ENCODE measurements at regions not wholly inside any gene's neighbourhood (a gene's known extent, or its start where the extent isn't known, plus 50 kb on each side); places are given as distances from the start of the nearest gene placed in this dataset.

- TF ChIP-seq SALL2 (tag by site-specific recombination; IDR thresholded peaks at IDR 0.05; ENCODE audit: borderline replicate concordance) (no peak), ZBTB49 (tag by site-specific recombination; IDR thresholded peaks at IDR 0.05; ENCODE audit: low read depth) (no peak)
Measured at GRCh38 chr7:88363869-88364268, 57.2 kb upstream of the STEAP4 start (continued).

- no peaks in the 10 kb centered on the region for H3K4me1 ChIP-seq (ENCODE audit: control insufficient read depth, insufficient read depth, low read length)
- ChIA-PET POLR2A (no interaction called here), CTCF (no interaction called here)
- TF ChIP-seq, protein P1, sequence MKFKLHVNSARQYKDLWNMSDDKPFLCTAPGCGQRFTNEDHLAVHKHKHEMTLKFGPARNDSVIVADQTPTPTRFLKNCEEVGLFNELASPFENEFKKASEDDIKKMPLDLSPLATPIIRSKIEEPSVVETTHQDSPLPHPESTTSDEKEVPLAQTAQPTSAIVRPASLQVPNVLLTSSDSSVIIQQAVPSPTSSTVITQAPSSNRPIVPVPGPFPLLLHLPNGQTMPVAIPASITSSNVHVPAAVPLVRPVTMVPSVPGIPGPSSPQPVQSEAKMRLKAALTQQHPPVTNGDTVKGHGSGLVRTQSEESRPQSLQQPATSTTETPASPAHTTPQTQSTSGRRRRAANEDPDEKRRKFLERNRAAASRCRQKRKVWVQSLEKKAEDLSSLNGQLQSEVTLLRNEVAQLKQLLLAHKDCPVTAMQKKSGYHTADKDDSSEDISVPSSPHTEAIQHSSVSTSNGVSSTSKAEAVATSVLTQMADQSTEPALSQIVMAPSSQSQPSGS (tag by site-specific recombination; IDR thresholded peaks at IDR 0.05; ENCODE audit: low read depth): no peak
- TF ChIP-seq SP2 (tag by site-specific recombination; IDR thresholded peaks at IDR 0.05) (no peak), GLI2 (tag by site-specific recombination; IDR thresholded peaks at IDR 0.05; ENCODE audit: borderline replicate concordance, low read depth) (no peak), KLF9 (tag by site-specific recombination; IDR thresholded peaks at IDR 0.05; ENCODE audit: low read depth) (no peak), ZNF23 (tag by site-specific recombination; IDR thresholded peaks at IDR 0.05; ENCODE audit: borderline replicate concordance) (no peak), ZBTB11 (tag by site-specific recombination; conservative IDR thresholded peaks at IDR 0.05; ENCODE audit: low read depth) (no peak), ZBTB49 (tag by site-specific recombination; IDR thresholded peaks at IDR 0.05; ENCODE audit: low read depth) (no peak), ZFP37 (tag by site-specific recombination; IDR thresholded peaks at IDR 0.05) (no peak), KLF1 (tag by site-specific recombination; IDR thresholded peaks at IDR 0.05) (no peak), ZNF335 (tag by site-specific recombination; conservative IDR thresholded peaks at IDR 0.05) (no peak), ZNF624 (tag by site-specific recombination; IDR thresholded peaks at IDR 0.05) (no peak), ZNF514 (tag by site-specific recombination; IDR thresholded peaks at IDR 0.05) (no peak), SP3 (tag by site-specific recombination; IDR thresholded peaks at IDR 0.05) (no peak), ZNF155 (tag by site-specific recombination; IDR thresholded peaks at IDR 0.05) (no peak), ZNF292 (tag by site-specific recombination; IDR thresholded peaks at IDR 0.05; ENCODE audit: borderline replicate concordance, low read depth) (no peak)
- TF ChIP-seq, protein P2, sequence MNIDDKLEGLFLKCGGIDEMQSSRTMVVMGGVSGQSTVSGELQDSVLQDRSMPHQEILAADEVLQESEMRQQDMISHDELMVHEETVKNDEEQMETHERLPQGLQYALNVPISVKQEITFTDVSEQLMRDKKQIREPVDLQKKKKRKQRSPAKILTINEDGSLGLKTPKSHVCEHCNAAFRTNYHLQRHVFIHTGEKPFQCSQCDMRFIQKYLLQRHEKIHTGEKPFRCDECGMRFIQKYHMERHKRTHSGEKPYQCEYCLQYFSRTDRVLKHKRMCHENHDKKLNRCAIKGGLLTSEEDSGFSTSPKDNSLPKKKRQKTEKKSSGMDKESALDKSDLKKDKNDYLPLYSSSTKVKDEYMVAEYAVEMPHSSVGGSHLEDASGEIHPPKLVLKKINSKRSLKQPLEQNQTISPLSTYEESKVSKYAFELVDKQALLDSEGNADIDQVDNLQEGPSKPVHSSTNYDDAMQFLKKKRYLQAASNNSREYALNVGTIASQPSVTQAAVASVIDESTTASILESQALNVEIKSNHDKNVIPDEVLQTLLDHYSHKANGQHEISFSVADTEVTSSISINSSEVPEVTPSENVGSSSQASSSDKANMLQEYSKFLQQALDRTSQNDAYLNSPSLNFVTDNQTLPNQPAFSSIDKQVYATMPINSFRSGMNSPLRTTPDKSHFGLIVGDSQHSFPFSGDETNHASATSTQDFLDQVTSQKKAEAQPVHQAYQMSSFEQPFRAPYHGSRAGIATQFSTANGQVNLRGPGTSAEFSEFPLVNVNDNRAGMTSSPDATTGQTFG (tag by site-specific recombination; IDR thresholded peaks at IDR 0.05; ENCODE audit: borderline replicate concordance): no peak
- H3K27ac ChIP-seq (ENCODE audit: extremely low read depth, low read depth, low read length): no peak overlapping the region
- H3K4me3 ChIP-seq (ENCODE audit: low read depth, low read length): no peak overlapping the region
- H3K36me3 ChIP-seq (ENCODE audit: control insufficient read depth in 2 of 2, insufficient read depth in 1 of 2, low read length in 2 of 2): no peaks in the 10 kb centered on the region
- no peaks in the 10 kb centered on the region for H3K9me3 ChIP-seq (ENCODE audit: control insufficient read depth, insufficient read depth, low read depth, low read length)
Measured at GRCh38 chr7:88363249-88363648, 56.6 kb upstream of the STEAP4 start.
